ENCODE measurements at regions not wholly inside any gene's neighbourhood (a gene's known extent, or its start where the extent isn't known, plus 50 kb on each side); places are given as distances from the start of the nearest gene placed in this dataset.
A peak's percentile ranks its signal among the peaks of the same experiment; 100 is the strongest.

DNA sequence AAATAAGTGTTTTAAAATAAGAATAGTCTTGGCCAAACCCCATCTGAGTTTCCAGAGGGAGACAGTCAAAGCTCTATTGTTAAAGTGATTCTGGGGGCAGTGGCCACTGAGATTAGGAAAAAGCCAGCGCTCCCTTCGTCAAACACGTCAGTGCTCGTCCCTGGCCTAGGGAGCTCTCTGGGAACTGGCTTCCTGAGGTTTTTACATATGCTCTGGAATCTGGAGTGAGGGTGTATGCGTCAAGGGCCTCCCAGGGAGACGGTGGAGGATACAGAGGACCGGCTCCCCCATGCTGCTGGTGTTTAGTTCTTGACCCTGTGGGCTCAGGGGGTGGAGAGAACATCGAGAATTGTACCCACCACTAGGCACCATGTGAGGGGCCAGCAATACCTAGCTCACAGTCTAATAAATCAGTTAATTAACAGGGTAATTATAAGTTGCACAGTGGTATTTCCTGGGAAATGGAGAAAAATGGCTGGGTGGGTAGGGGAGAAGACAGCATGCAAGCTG lies 87.0 kb downstream of the SLC25A47 start:
- Histone ChIP-seq H3K36me3 (no peaks in the 10 kb centered on the region), H3K4me3 (no peak overlapping the region), H3K4me1 (peaks cover 4 to 32% of the 10 kb centered on the region in 2 donors), H3K27me3 (no peaks in the 10 kb centered on the region), H3K27ac (no peak overlapping the region), H3K9me3 (no peaks in the 10 kb centered on the region)
- DNase-seq (no peak), ATAC-seq (no peak)
- no peak for TF ChIP-seq CTCF (IDR thresholded peaks at IDR 0.05)
- intact Hi-C loops (cut with DNase I): no loop called here

DNA sequence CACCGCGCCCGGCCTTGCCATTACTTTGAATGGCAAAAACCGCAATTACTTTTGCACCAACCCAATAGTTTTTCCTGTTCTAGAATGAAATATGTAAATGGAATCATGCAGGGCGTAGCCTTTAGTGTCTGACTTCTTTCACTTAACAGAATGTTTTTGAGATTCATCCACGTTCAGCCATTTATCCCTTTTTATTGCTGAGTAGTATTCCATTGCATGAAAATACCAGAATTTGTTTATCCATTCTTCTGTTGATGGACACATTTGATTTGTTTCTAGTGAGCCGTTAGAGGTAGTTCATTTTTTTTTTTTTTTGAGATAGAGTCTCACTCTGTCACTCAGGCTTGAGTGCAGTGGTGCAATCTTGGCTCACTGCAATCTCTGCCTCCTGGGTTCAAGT lies 90.6 kb downstream of the SLC25A47 start:
- Histone ChIP-seq H3K9me3 (no peaks in the 10 kb centered on the region), H3K4me3 (no peak overlapping the region), H3K4me1 (peaks cover 0 to 20% of the 10 kb centered on the region in 2 donors), H3K27ac (no peak overlapping the region), H3K36me3 (no peaks in the 10 kb centered on the region), H3K27me3 (no peaks in the 10 kb centered on the region)
- no peak for ATAC-seq
- TF ChIP-seq CTCF (IDR thresholded peaks at IDR 0.05): no peak
- intact Hi-C loops (cut with DNase I): no loop called here
- no peak for DNase-seq

GRCh38 chr14:100415226-100415625 lies 92.1 kb downstream of the SLC25A47 start:
- DNase-seq (no peak), ATAC-seq (no peak)
- no peaks in the 10 kb centered on the region for H3K36me3 ChIP-seq
- no peak for TF ChIP-seq CTCF (IDR thresholded peaks at IDR 0.05)
- no peaks in the 10 kb centered on the region for H3K9me3 ChIP-seq
- intact Hi-C loops (cut with DNase I): no loop called here
- H3K4me1 ChIP-seq: peaks cover 0 to 10% of the 10 kb centered on the region in 2 donors
- H3K4me3 ChIP-seq: no peak overlapping the region
- H3K27ac ChIP-seq: no peak overlapping the region
- no peaks in the 10 kb centered on the region for H3K27me3 ChIP-seq

- Histone ChIP-seq H3K9me3 (no peaks in the 10 kb centered on the region), H3K27ac (no peak overlapping the region), H3K27me3 (no peaks in the 10 kb centered on the region), H3K4me1 (peaks cover 0 to 10% of the 10 kb centered on the region in 2 donors), H3K36me3 (no peaks in the 10 kb centered on the region), H3K4me3 (no peak overlapping the region)
- TF ChIP-seq CTCF (IDR thresholded peaks at IDR 0.05): no peak
- intact Hi-C loops (cut with DNase I): no loop called here
- no peak for ATAC-seq
- no peak for DNase-seq
These were observed 93.0 kb downstream of the SLC25A47 start for GRCh38 chr14:100416081-100416680.

DNA sequence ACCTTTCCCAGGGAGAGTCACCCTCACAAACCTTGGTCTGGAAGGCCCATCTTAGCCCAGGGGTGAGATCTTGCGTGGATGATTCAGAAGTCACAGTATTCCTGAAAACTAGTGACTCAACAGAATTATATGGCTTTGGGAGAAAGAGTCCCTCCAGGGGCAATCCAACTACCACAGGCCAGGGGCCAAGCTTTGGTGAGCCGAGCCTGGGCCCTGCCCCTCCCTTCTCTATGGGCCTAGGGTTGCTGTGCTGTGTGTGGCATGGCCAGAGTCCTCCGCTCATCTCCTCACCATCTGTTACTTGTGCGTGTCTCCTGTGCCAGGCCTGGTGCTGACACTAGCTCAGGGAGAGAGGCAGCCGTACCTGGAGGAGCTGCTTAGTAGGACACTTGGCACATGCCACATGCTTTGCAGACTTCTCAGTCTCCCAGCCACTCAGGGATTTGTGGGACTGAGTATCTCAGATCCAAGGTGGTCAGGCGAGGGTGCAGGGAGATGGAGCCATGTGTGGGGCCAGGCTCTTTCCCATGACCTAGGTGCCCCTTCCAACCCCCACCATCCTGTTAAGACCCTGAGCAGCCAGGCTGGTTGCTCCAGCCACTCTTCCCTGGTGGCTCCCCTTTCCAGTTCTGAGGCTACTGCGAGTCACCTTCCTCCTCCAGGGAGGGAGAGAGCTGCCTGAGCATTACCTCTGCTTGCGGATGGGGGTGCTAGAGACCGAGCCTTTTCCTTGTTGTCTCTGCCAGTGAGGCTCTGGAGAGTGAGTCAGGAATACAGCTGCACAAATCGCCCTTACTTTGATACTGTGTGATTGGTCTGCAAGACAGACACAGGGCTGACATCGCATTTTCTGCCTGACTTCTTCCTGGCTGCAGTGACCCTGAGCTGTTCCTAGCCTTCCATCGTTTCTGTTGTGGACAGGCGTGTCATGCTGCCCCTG lies 94.1 kb downstream of the SLC25A47 start:
- peak in 1 of 4 donors; percentile 57 for DNase-seq
- intact Hi-C loops (cut with DNase I): no loop called here
- TF ChIP-seq CTCF (IDR thresholded peaks at IDR 0.05): peak; percentile 21 to 28
- Histone ChIP-seq H3K4me3 (no peak overlapping the region), H3K27me3 (no peaks in the 10 kb centered on the region), H3K4me1 (peaks cover 0 to 10% of the 10 kb centered on the region in 2 donors), H3K9me3 (no peaks in the 10 kb centered on the region), H3K36me3 (no peaks in the 10 kb centered on the region), H3K27ac (no peak overlapping the region)
- peak; percentile 94 for ATAC-seq
